OCI-LY1 (cell line): ENCODE measurements at regions not wholly inside any gene's neighbourhood (a gene's known extent, or its start where the extent isn't known, plus 50 kb on each side); places are given as distances from the start of the nearest gene placed in this dataset.

Experiments used
- H2AFZ ChIP-seq: fragments of 200-600 bp; sonication (generic), shearing (Covaris generic); 2 replicates; pipeline ENCODE4 v1.6.0; 2014; ENCODE audit warnings: antibody characterized with exemption, mild to moderate bottlenecking, low read length
- H3F3A ChIP-seq: fragments of 200-600 bp; sonication (generic), shearing (Covaris generic); 2 replicates; pipeline ENCODE4 v1.6.0; 2014; ENCODE audit warnings: mild to moderate bottlenecking, antibody characterized with exemption, low read length, moderate library complexity; ENCODE audit not compliant: insufficient read depth
- H3K27ac ChIP-seq: fragments of 200-600 bp; sonication (generic); 2 replicates; pipeline ENCODE4 v1.5.1; 2014; ENCODE audit warnings: low read length, mixed run types, mild to moderate bottlenecking, low read depth; ENCODE audit not compliant: poor library complexity, severe bottlenecking
- H3K27me3 ChIP-seq: fragments of 200-600 bp; sonication (generic); 2 replicates; pipeline ENCODE4 v1.6.0; 2014; ENCODE audit warnings: antibody characterized with exemption, mild to moderate bottlenecking, low read length, moderate library complexity; ENCODE audit not compliant: insufficient read depth
- H3K36me3 ChIP-seq: fragments of 200-600 bp; sonication (generic); 2 replicates; pipeline ENCODE4 v1.6.1; 2014; ENCODE audit warnings: mild to moderate bottlenecking, antibody characterized with exemption, low read length, moderate library complexity, mixed read lengths; ENCODE audit not compliant: insufficient read depth
- H3K4me1 ChIP-seq: fragments of 200-600 bp; sonication (generic); 2 replicates; pipeline ENCODE4 v1.5.1; 2014; ENCODE audit warnings: mild to moderate bottlenecking, low read length, moderate library complexity; ENCODE audit not compliant: insufficient read depth, severe bottlenecking
- H3K4me2 ChIP-seq: fragments of 200-600 bp; sonication (generic), shearing (Covaris generic); 2 replicates; pipeline ENCODE4 v1.6.1; 2014; ENCODE audit warnings: low read length
- H3K4me3 ChIP-seq: fragments of 200-600 bp; sonication (generic); 2 replicates; pipeline ENCODE4 v1.5.1; 2014; ENCODE audit warnings: low read length, low read depth, mild to moderate bottlenecking, mixed read lengths; ENCODE audit not compliant: poor library complexity, severe bottlenecking
- H3K79me2 ChIP-seq: fragments of 200-600 bp; shearing (Covaris generic); 2 replicates; pipeline ENCODE4 v1.6.1; 2016; ENCODE audit warnings: mixed run types, low read length, mixed read lengths; ENCODE audit not compliant: insufficient read depth
- H3K9ac ChIP-seq: fragments of 200-600 bp; sonication (generic), shearing (Covaris generic); 2 replicates; pipeline ENCODE4 v1.6.1; 2014; ENCODE audit warnings: mild to moderate bottlenecking, low read length, mixed read lengths
- H3K9me2 ChIP-seq: fragments of 200-600 bp; sonication (generic), shearing (Covaris generic); 2 replicates; pipeline ENCODE4 v1.6.1; 2014; ENCODE audit warnings: low read depth, mild to moderate bottlenecking, low read length, mixed read lengths
- H3K9me3 ChIP-seq: fragments of 200-600 bp; shearing (Covaris generic); 2 replicates; pipeline ENCODE4 v1.6.1; 2014; ENCODE audit warnings: low read length, mixed read lengths
- H4K20me1 ChIP-seq: fragments of 200-600 bp; sonication (generic), shearing (Covaris generic); 2 replicates; pipeline ENCODE4 v1.6.0; 2016; ENCODE audit warnings: mild to moderate bottlenecking, low read length; ENCODE audit not compliant: insufficient read depth
- CTCF ChIP-seq: fragments of 200-600 bp; sonication (generic), shearing (Covaris generic); IDR thresholded peaks from 2 replicates; pipeline ENCODE4 v1.5.1; 2017; ENCODE audit warnings: mild to moderate bottlenecking, antibody characterized with exemption, low read length, moderate library complexity, mixed read lengths
- EZH2 ChIP-seq: fragments of 200-600 bp; sonication (generic), shearing (Covaris generic); IDR thresholded peaks from 2 replicates; pipeline ENCODE4 v1.8.0; 2017; ENCODE audit warnings: borderline replicate concordance, mixed run types, mild to moderate bottlenecking, antibody characterized with exemption, low read length, moderate library complexity, mixed read lengths

GRCh38 chr17:77038884-77039555 lies 101.7 kb upstream of the SEC14L1 start:
- no peak overlapping the region for H3K4me2 ChIP-seq
- H3K79me2 ChIP-seq = no peaks in the 10 kb centered on the region
- H3K9me2 ChIP-seq = no peaks in the 10 kb centered on the region
- no peaks in the 10 kb centered on the region for H3K27me3 ChIP-seq
- no peaks in the 10 kb centered on the region for H3F3A ChIP-seq
- H3K4me1 ChIP-seq = peaks cover 41% of the 10 kb centered on the region
- no peak overlapping the region for H2AFZ ChIP-seq
- no peak overlapping the region for H3K4me3 ChIP-seq
- H3K9ac ChIP-seq = no peak overlapping the region
- no peaks in the 10 kb centered on the region for H4K20me1 ChIP-seq
- no peaks in the 10 kb centered on the region for H3K36me3 ChIP-seq
- H3K27ac ChIP-seq = no peak overlapping the region
- no peak for TF ChIP-seq EZH2
- no peak for TF ChIP-seq CTCF
- no peaks in the 10 kb centered on the region for H3K9me3 ChIP-seq

GRCh38 chr17:77042476-77043231 lies 98.1 kb upstream of the SEC14L1 start:
- H3K79me2 ChIP-seq = no peaks in the 10 kb centered on the region
- no peak overlapping the region for H3K4me3 ChIP-seq
- no peaks in the 10 kb centered on the region for H3K27me3 ChIP-seq
- H3K27ac ChIP-seq = no peak overlapping the region
- no peaks in the 10 kb centered on the region for H3F3A ChIP-seq
- peaks cover 11% of the 10 kb centered on the region for H3K9me3 ChIP-seq
- H3K9me2 ChIP-seq = no peaks in the 10 kb centered on the region
- no peak overlapping the region for H3K4me2 ChIP-seq
- no peaks in the 10 kb centered on the region for H4K20me1 ChIP-seq
- peaks cover 10% of the 10 kb centered on the region; the same call in 1 of the 2 replicates for H3K36me3 ChIP-seq
- H3K9ac ChIP-seq = no peak overlapping the region
- no peak overlapping the region for H2AFZ ChIP-seq
- peaks cover 5% of the 10 kb centered on the region for H3K4me1 ChIP-seq
- TF ChIP-seq EZH2 (no peak), CTCF (no peak)

DNA sequence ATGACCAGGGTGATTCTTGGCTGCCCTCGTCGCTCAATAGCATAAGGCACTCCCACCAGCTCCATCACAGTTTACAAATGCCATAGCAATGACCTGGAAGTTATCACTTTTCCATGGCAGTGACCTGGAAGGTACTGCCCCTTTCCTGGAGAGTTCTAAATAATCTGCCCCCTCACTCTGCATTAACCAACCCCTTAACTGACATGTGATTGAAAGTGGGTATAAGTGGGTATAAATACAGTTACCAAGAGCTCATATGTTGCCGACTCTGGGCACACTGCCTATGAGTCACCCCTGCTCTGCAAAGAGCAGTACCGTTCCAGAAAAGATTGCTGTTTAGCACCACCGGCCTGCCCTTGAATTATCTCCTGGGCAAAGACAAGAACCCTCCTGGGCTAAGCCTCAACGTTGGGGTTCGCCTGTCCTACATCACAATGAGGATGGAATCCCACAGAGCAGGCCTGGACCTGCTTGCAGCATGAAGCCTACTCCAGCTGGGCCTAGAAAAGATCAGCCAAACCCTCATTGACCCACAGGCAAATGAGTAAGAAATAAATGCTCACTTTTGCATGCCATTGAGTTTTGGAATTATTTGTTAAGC lies 95.2 kb upstream of the SEC14L1 start:
- no peak overlapping the region for H2AFZ ChIP-seq
- no peak overlapping the region for H3K27ac ChIP-seq
- TF ChIP-seq CTCF (no peak), EZH2 (no peak)
- no peaks in the 10 kb centered on the region for H3K27me3 ChIP-seq
- H3K4me3 ChIP-seq = no peak overlapping the region
- H4K20me1 ChIP-seq = no peaks in the 10 kb centered on the region
- H3K9me3 ChIP-seq = peaks cover 11% of the 10 kb centered on the region
- no peak overlapping the region for H3K9ac ChIP-seq
- peaks cover 10% of the 10 kb centered on the region; the same call in 1 of the 2 replicates for H3K36me3 ChIP-seq
- H3F3A ChIP-seq = no peaks in the 10 kb centered on the region
- no peak overlapping the region for H3K4me2 ChIP-seq
- H3K9me2 ChIP-seq = no peaks in the 10 kb centered on the region
- peaks cover 11% of the 10 kb centered on the region for H3K4me1 ChIP-seq
- no peaks in the 10 kb centered on the region for H3K79me2 ChIP-seq
